Sigmoid colon (tissue), 4 donors: ENCODE measurements at regions not wholly inside any gene's neighbourhood (a gene's known extent, or its start where the extent isn't known, plus 50 kb on each side); places are given as distances from the start of the nearest gene placed in this dataset.

ENCODE experiments used
- CTCF ChIP-seq, 4 experiments: fragments of 450-650 bp in 3 of 4; fragments of 200-600 bp in 1 of 4; IDR thresholded peaks; one replicate each; pipeline ENCODE4 v1.5.1; 2016 to 2019; ENCODE audit warnings: antibody characterized with exemption in 4 of 4, mild to moderate bottlenecking in 3 of 4, moderate library complexity in 2 of 4
- POLR2AphosphoS5 ChIP-seq, 4 donors: sonication (generic); formaldehyde crosslinking; IDR thresholded peaks; one replicate each; pipeline ENCODE4 v1.6.1; 2017; ENCODE audit warnings: antibody characterized with exemption in 4 of 4

DNA sequence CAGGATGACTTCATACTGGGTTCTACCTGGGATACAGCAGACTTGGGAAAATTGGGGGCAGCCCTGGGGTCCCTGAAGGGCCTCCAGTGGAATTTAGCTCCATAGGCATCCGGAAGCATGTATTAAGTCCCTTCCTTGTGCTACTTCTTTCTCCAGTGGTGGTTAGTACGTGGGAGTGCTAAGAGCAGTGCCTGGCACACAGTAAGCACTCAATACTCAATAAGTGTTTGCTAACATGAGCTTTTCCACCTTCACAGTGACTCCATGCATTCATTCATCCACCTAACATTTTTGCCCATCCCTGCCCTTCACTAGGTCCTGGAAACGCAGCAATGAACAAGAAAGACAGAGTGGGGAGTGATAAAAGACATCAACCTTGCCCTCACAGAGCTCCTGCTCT, 120.5 kb downstream of the MN1 start:
- TF ChIP-seq CTCF (IDR thresholded peaks at IDR 0.05): no peak
- no peak for TF ChIP-seq POLR2AphosphoS5 (IDR thresholded peaks at IDR 0.05)
